GM12878 (cell line): ENCODE measurements at regions not wholly inside any gene's neighbourhood (a gene's known extent, or its start where the extent isn't known, plus 50 kb on each side); places are given as distances from the start of the nearest gene placed in this dataset.

ENCODE experiments used
- ATAC-seq: fragments of 200-7000 bp; cut with Tn5 transposase; 3 replicates; pipeline ENCODE4 v1.9.1; 2020; ENCODE audit warnings: mild to moderate bottlenecking, moderate library complexity
- BruUV-seq: library from RNA; stranded (reverse); fragments of 400-500 nt; replicated peaks from 2 replicates; lab custom pipeline; 2021; lab: Mats Ljungman, UMichigan
- CTCF ChIA-PET: fragments of 300-600 bp; sonication (Branson Sonifier 250); formaldehyde crosslinking; extraction: SDS; loops from one replicate; lab custom pipeline; 2021; ENCODE audit warnings: inconsistent platforms; lab: Yijun Ruan, JAX
- POLR2A ChIA-PET: fragments of 350-600 bp; formaldehyde crosslinking; extraction: SDS; loops from one replicate; lab custom pipeline; 2021; ENCODE audit warnings: inconsistent platforms; lab: Charles Lee
- RAD21 ChIA-PET: fragments of 300-600 bp; sonication (Branson Sonifier 250); formaldehyde crosslinking; loops from one replicate; lab custom pipeline; 2023; ENCODE audit warnings: antibody characterized with exemption; ENCODE audit not compliant: unreplicated experiment; lab: Charles Lee
- SMC1A ChIA-PET: fragments of 300-600 bp; sonication (Branson Sonifier 250); formaldehyde crosslinking; loops from one replicate; lab custom pipeline; 2023; ENCODE audit not compliant: unreplicated experiment, uncharacterized antibody; lab: Charles Lee
- DNase-seq: peaks from one replicate; pipeline ENCODE4 v3.0.0-alpha.2; 2011; ENCODE audit warnings: low read depth, low spot score
- FAIRE-seq: peaks from 3 replicates; lab custom pipeline; 2011; peaks lifted over from hg19 to GRCh38; lab: Jason Lieb, UNC
- H2AFZ ChIP-seq: 2 replicates; pipeline ENCODE4 v1.6.0; 2011; ENCODE audit warnings: low read depth, low read length, control low read depth; ENCODE audit not compliant: control insufficient read depth
- H3K27ac ChIP-seq: 2 replicates; pipeline ENCODE4 v1.5.1; 2011; ENCODE audit warnings: control low read depth; ENCODE audit not compliant: control insufficient read depth, insufficient read depth
- H3K27me3 ChIP-seq, 2 experiments: replicated peaks in 1 of 2; 2 replicates each; pipeline versions ENCODE4 v1.6.0 to v1.6.1; 2011; ENCODE audit warnings: low read length in 1 of 2; ENCODE audit not compliant: control insufficient read depth in 2 of 2, insufficient read depth in 2 of 2
- H3K36me3 ChIP-seq, 2 experiments: 2 replicates each; pipeline ENCODE4 v1.5.1; 2011; ENCODE audit warnings: low read length in 1 of 2; ENCODE audit not compliant: control insufficient read depth in 2 of 2, insufficient read depth in 2 of 2
- H3K4me1 ChIP-seq: 2 replicates; pipeline ENCODE4 v1.6.1; 2011; ENCODE audit warnings: mild to moderate bottlenecking, low read length, moderate library complexity, mixed read lengths; ENCODE audit not compliant: control insufficient read depth, insufficient read depth
- H3K4me2 ChIP-seq: 2 replicates; pipeline ENCODE4 v1.6.0; 2011; ENCODE audit warnings: control low read depth; ENCODE audit not compliant: control insufficient read depth, insufficient read depth
- H3K4me3 ChIP-seq: fragments of 200-600 bp; sonication (generic); 2 replicates; pipeline ENCODE4 v1.5.1; 2016
- H3K79me2 ChIP-seq: 2 replicates; pipeline ENCODE4 v1.6.0; 2011; ENCODE audit warnings: low read length; ENCODE audit not compliant: control insufficient read depth, insufficient read depth
- H3K9ac ChIP-seq: 2 replicates; pipeline ENCODE4 v1.8.0; 2011; ENCODE audit warnings: low read length, control low read depth, mixed read lengths; ENCODE audit not compliant: control insufficient read depth, insufficient read depth
- H3K9me3 ChIP-seq: replicated peaks from 3 replicates; pipeline ENCODE4 v1.5.1; 2011; ENCODE audit warnings: mild to moderate bottlenecking, low read length; ENCODE audit not compliant: control insufficient read depth, insufficient read depth
- H4K20me1 ChIP-seq: 2 replicates; pipeline ENCODE4 v1.6.0; 2011; ENCODE audit not compliant: control insufficient read depth, insufficient read depth
- CREB1 ChIP-seq: IDR thresholded peaks from 2 replicates; pipeline ENCODE4 v1.6.1; 2012; ENCODE audit warnings: low read depth, mild to moderate bottlenecking, inconsistent platforms
- EP300 ChIP-seq, 2 experiments: fragments of 150-350 bp in 1 of 2; IDR thresholded peaks; 2 replicates each; pipeline ENCODE4 v1.6.1; 2011 to 2012; ENCODE audit warnings: low read depth in 2 of 2, low read length in 2 of 2, borderline replicate concordance in 1 of 2, improper control_type of control experiment in 1 of 2, inconsistent platforms in 1 of 2; ENCODE audit not compliant: control insufficient read depth in 1 of 2
- ETV6 ChIP-seq, 2 experiments: fragments of 450-650 bp in 1 of 2; IDR thresholded peaks in 1 of 2; conservative IDR thresholded peaks in 1 of 2; 2 replicates each; pipeline ENCODE4 v1.6.1; 2014; ENCODE audit warnings: antibody characterized with exemption in 1 of 2, borderline replicate concordance in 1 of 2, low read depth in 1 of 2, mild to moderate bottlenecking in 1 of 2, moderate library complexity in 1 of 2
- FOXK2 ChIP-seq: fragments of 450-650 bp; IDR thresholded peaks from 2 replicates; pipeline ENCODE4 v1.6.1; 2017; ENCODE audit warnings: mild to moderate bottlenecking, moderate library complexity
- HCFC1 ChIP-seq: fragments of 150-350 bp; IDR thresholded peaks from 2 replicates; pipeline ENCODE4 v1.6.1; 2014; ENCODE audit warnings: low read length
- HSF1 ChIP-seq: fragments of 150-350 bp; IDR thresholded peaks from 2 replicates; pipeline ENCODE4 v1.6.1; 2014; ENCODE audit warnings: mild to moderate bottlenecking, low read depth, low read length
- IKZF2 ChIP-seq, 2 experiments: fragments of 450-650 bp; IDR thresholded peaks; 2 replicates each; pipeline ENCODE4 v1.6.1; 2017; ENCODE audit warnings: mild to moderate bottlenecking in 2 of 2, moderate library complexity in 2 of 2
- KAT2A ChIP-seq: conservative IDR thresholded peaks from 2 replicates; pipeline ENCODE4 v1.6.1; 2011; ENCODE audit warnings: low read depth, low read length; ENCODE audit not compliant: control insufficient read depth
- NR2F1 ChIP-seq: fragments of 450-650 bp; conservative IDR thresholded peaks from 2 replicates; pipeline ENCODE4 v1.6.1; 2017; ENCODE audit warnings: mild to moderate bottlenecking
- RB1 ChIP-seq: fragments of 450-650 bp; formaldehyde crosslinking; IDR thresholded peaks from 2 replicates; pipeline ENCODE4 v1.6.1; 2017; ENCODE audit warnings: mild to moderate bottlenecking, borderline replicate concordance
- SMAD5 ChIP-seq: IDR thresholded peaks from 2 replicates; pipeline ENCODE4 v1.6.1; 2016; ENCODE audit warnings: antibody characterized with exemption, low read depth
- YBX1 ChIP-seq: fragments of 450-650 bp; IDR thresholded peaks from 2 replicates; pipeline ENCODE4 v1.6.1; 2016; ENCODE audit warnings: antibody characterized with exemption
- YY1 ChIP-seq: IDR thresholded peaks from 2 replicates; pipeline ENCODE4 v1.6.1; 2011; ENCODE audit warnings: low read depth, mild to moderate bottlenecking, low read length
- WGBS: methylation state at CpG from one replicate; pipeline ENCODE4 v1.1.6; 2016; ENCODE audit warnings: low lambda C conversion rate; ENCODE audit not compliant: insufficient replicate concordance, insufficient coverage; ENCODE audit errors: missing lambda C conversion rate; 5-methylcytosine and 5-hydroxymethylcytosine counted together
- in situ Hi-C: fragments of 300-500 bp; cut with MboI; formaldehyde crosslinking; loops from 9 replicates; pipeline ENCODE4 v1.14.3; 2018; ENCODE audit warnings: mixed read lengths
- intact Hi-C: fragments of 100-400 bp; cut with micrococcal nuclease; formaldehyde crosslinking; loops from one replicate; pipeline ENCODE4 v1.14.2; 2022; ENCODE audit not compliant: unreplicated experiment
- TF ChIP-seq, protein P1 (sequence below): fragments of 450-650 bp; IDR thresholded peaks from 2 replicates; pipeline ENCODE4 v1.6.1; 2017; ENCODE audit warnings: mild to moderate bottlenecking, moderate library complexity
- TF ChIP-seq, protein P2 (sequence below): fragments of 450-650 bp; IDR thresholded peaks from 2 replicates; pipeline ENCODE4 v1.6.1; 2017; ENCODE audit warnings: borderline replicate concordance

DNA sequence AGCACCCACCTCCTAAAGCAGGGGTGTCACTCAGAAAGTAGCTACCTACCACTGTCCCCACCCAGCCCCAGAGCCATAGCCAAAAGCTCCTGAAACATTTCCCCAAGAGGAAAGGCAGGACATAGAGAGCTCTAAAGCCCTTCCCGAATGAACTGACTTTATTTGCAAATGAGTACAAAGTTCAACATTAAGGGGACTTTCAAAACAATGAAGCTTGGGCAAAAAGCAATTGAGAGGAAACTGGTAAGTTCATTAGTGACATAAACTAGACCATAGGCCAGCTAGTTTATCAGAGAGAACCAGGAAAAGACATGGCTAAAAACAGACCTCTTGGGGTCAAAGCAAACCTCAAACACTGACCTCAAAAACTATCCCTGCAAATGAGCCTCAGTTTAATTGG lies 72.7 kb downstream of the IGLL5 start (continued):
- TF ChIP-seq, protein P1, sequence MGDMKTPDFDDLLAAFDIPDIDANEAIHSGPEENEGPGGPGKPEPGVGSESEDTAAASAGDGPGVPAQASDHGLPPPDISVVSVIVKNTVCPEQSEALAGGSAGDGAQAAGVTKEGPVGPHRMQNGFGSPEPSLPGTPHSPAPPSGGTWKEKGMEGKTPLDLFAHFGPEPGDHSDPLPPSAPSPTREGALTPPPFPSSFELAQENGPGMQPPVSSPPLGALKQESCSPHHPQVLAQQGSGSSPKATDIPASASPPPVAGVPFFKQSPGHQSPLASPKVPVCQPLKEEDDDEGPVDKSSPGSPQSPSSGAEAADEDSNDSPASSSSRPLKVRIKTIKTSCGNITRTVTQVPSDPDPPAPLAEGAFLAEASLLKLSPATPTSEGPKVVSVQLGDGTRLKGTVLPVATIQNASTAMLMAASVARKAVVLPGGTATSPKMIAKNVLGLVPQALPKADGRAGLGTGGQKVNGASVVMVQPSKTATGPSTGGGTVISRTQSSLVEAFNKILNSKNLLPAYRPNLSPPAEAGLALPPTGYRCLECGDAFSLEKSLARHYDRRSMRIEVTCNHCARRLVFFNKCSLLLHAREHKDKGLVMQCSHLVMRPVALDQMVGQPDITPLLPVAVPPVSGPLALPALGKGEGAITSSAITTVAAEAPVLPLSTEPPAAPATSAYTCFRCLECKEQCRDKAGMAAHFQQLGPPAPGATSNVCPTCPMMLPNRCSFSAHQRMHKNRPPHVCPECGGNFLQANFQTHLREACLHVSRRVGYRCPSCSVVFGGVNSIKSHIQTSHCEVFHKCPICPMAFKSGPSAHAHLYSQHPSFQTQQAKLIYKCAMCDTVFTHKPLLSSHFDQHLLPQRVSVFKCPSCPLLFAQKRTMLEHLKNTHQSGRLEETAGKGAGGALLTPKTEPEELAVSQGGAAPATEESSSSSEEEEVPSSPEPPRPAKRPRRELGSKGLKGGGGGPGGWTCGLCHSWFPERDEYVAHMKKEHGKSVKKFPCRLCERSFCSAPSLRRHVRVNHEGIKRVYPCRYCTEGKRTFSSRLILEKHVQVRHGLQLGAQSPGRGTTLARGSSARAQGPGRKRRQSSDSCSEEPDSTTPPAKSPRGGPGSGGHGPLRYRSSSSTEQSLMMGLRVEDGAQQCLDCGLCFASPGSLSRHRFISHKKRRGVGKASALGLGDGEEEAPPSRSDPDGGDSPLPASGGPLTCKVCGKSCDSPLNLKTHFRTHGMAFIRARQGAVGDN: no peak

GRCh38 chr22:22961574-22961973 lies 74.0 kb downstream of the IGLL5 start:
- ChIA-PET POLR2A (no interaction called here), CTCF (interaction anchor here (0.6 to 10.0 kb wide), 16 partner anchors 13 to 784 kb away, joined by 3 to 539 read pairs (median 18); partner anchors contain the start of gene GNAZ), RAD21 (interaction anchor here (0.9 to 9.0 kb wide), 6 partner anchors 12 to 208 kb away, joined by 3 to 281 read pairs (median 47); no protein-coding TSS in a partner anchor), SMC1A (interaction anchor here (1.0 to 8.9 kb wide), 11 partner anchors 17 to 331 kb away, joined by 4 to 277 read pairs (median 20); partner anchors contain the start of genes GNAZ and RAB36)
- no peak overlapping the region for H3K9ac ChIP-seq
- WGBS: 57% methylated on average over 1 of the region's 1 CpG
- FAIRE-seq: no peak
- no peaks in the 10 kb centered on the region; the same call in 2 of the 3 replicates for H3K9me3 ChIP-seq
- no peaks in the 10 kb centered on the region for H3K36me3 ChIP-seq
- no peak overlapping the region for H3K4me2 ChIP-seq
- ATAC-seq: no peak
- no peaks in the 10 kb centered on the region for H3K4me1 ChIP-seq
- no peaks in the 10 kb centered on the region for H3K79me2 ChIP-seq
- no peak overlapping the region for H3K27ac ChIP-seq
- intact Hi-C loops: no loop called here
- H4K20me1 ChIP-seq: no peaks in the 10 kb centered on the region
- in situ Hi-C loops: loop anchor here (5.0 to 10.0 kb wide), 2 partner anchors 166 to 423 kb away; no protein-coding TSS in a partner anchor
- no peak for DNase-seq
- no peak overlapping the region for H2AFZ ChIP-seq
- no TSS peak for BruUV-seq
- H3K4me3 ChIP-seq: no peak overlapping the region
- H3K27me3 ChIP-seq: no peaks in the 10 kb centered on the region
- TF ChIP-seq YBX1: no peak
- TF ChIP-seq SMAD5: no peak
- no peak for TF ChIP-seq YY1
- TF ChIP-seq HCFC1: no peak
- TF ChIP-seq ETV6 (conservative IDR thresholded peaks at IDR 0.05 in 1 of 2, IDR thresholded peaks at IDR 0.05 in 1 of 2; ENCODE audit: borderline replicate concordance in 1 of 2, low read depth in 1 of 2): no peak
- no peak for TF ChIP-seq HSF1
- TF ChIP-seq, protein P2, sequence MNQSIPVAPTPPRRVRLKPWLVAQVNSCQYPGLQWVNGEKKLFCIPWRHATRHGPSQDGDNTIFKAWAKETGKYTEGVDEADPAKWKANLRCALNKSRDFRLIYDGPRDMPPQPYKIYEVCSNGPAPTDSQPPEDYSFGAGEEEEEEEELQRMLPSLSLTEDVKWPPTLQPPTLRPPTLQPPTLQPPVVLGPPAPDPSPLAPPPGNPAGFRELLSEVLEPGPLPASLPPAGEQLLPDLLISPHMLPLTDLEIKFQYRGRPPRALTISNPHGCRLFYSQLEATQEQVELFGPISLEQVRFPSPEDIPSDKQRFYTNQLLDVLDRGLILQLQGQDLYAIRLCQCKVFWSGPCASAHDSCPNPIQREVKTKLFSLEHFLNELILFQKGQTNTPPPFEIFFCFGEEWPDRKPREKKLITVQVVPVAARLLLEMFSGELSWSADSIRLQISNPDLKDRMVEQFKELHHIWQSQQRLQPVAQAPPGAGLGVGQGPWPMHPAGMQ: no peak
- TF ChIP-seq NR2F1: no peak
- no peak for TF ChIP-seq KAT2A
- TF ChIP-seq RB1: no peak
- no peak for TF ChIP-seq FOXK2
- no peak for TF ChIP-seq EP300 (IDR thresholded peaks at IDR 0.05; ENCODE audit: borderline replicate concordance in 1 of 2, control insufficient read depth in 1 of 2, low read depth in 2 of 2, low read length in 2 of 2)
- no peak for TF ChIP-seq CREB1
- no peak for TF ChIP-seq IKZF2 (IDR thresholded peaks at IDR 0.05)
